COR-L47 (cell line): ENCODE measurements at regions not wholly inside any gene's neighbourhood (a gene's known extent, or its start where the extent isn't known, plus 50 kb on each side); places are given as distances from the start of the nearest gene placed in this dataset.
"Not testable (repeated sequence)": the region's sequence is repeated elsewhere in the genome, so short reads cannot be mapped to it uniquely, and the experiment has no call there.

ENCODE experiments used
- DNase-seq: peaks from one replicate; lab custom pipeline; 2025; lab: John Stamatoyannopoulos, UW

DNA sequence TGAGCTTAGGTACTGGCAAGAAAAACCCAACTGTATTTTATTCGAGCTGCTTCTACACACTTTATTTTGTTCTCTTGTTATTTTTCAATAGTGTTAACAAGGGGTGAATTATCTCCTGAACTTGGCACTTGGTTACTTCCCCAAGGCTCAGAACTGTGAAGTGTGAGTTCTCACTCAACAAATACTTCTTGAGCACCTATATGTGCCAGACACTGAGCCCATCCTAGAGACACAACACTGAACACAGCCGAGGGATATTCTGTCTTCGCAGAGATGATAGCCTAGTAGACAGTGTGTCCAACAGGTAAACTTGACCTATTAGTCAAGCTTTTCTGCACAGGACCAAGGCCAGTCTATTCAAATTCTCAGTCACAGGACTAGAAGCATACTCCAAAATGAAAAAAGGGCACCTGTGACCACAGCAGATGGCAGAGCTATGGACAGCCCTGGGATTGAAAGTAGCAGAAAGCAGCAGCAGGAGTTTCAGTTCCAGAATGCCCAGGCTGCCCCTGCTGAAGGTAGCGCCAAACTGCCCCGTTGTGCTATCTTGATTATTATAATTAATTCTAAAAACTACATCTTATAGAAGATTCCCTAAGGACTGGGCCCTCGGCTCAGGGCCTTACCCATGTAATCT is 77.8 kb upstream of the TAB2 start:
- DNase-seq, result no peak

DNA sequence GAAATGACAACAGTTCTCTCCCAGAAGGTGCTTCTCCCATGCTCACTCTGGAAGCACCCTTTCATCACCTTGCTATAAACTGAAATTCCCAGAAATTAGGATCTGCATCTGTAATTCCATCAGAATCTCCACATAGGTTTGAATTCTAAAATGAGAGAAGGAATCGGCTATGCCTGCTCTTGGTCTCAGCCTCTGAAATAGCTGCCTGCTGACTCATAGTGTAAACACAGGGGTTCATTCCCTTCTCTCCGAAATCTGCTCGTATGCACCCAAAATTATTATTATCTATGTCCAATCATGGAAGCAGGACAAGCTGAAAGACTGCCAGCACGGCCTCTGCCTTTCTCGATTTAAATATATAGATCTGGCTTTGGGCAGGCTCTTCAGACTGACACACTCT is 74.6 kb upstream of the TAB2 start:
- no peak for DNase-seq

GRCh38 chr6:149244105-149244504 is 73.4 kb upstream of the TAB2 start:
- DNase-seq, result no peak

- no peak for DNase-seq
These were observed 70.7 kb upstream of the TAB2 start for GRCh38 chr6:149246691-149247384.

DNA sequence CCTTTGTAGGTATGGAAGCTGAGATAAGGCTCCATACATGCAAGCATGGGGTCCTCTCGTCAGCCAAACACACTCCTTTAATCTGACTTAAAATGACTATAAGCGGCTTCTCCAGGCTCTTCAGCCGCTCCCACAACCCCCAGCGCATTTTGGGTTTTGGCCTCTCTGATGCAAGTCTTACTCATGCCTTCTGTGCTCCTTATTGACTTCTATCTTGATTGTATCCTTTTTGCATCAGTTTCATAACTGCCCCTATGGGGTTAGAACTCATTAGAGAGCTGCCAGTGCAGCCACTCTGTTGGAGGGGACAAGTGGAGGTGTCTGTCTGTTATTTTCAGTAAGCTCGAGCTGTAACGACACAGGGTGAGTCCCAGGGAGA is 70.1 kb upstream of the TAB2 start:
- no peak for DNase-seq

DNA sequence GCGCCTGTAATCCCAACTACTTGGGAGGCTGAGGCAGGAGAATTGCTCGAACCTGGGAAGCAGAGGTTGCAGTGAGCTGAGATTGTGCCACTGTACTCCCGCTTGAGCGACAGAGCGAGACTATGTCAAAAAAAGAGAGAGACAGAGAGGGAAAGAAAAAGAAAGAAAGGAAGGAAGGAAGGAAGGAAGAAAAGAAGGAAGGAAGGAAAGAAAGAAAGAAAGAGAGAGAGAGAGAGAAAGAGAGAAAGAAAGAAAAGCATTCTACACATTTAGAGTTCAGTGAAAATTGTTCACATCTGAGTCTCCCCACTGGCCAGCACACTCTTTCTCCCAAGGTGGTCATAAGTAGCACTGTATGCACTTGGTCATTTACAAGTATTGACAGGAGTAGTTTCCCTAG is 69.2 kb upstream of the TAB2 start:
- DNase-seq, result not testable (repeated sequence)

GRCh38 chr6:149248693-149249369 is 68.7 kb upstream of the TAB2 start:
- DNase-seq, result no peak

DNA sequence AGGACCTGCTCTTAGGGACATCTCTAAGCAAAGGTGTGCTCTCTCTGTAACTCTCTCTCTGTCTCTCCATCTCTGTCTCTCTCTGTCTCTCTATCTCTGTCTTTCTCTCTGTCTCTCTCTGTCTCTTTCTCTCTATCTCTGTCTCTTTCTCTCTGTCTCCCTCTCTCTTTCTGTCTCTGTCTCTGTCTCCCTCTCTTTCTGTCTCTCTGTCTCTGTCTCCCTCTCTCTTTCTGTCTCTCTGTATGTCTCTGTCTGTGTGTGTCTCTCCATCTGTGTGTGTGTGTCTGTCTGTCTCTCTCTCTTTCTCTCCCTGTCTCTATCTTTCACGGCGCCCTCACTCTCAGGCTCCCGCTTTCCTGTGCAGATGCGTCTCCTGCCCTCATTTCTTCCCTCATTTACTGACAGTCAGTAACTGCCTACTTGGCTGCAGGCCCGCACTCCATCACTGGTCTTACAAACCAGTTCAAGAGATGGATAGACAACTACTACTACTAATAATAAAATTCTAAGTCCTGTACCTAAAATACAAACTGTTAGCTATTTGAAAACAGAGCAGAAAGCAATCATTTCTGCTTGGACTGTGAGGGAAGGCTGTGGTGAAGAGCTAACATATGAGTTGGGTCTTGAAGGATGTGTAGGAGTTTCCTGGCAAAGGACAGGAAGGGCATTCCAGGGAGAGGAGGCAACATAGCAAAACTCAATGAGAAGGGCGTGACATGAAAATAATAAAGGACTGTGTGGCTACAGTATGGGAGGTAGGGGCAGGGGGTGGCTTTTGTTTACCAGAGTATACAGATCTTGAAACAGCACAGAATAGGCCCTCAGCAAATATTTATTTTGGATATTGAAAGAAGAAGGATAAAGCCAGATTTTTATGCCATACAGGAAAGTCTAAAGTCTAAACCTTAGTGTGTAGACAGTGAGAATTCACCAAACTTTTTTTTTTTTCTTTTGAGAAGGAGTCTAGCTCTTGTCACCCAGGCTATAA is 67.8 kb upstream of the TAB2 start:
- no peak for DNase-seq

GRCh38 chr6:149250951-149251350 is 66.6 kb upstream of the TAB2 start:
- DNase-seq, result no peak

DNA sequence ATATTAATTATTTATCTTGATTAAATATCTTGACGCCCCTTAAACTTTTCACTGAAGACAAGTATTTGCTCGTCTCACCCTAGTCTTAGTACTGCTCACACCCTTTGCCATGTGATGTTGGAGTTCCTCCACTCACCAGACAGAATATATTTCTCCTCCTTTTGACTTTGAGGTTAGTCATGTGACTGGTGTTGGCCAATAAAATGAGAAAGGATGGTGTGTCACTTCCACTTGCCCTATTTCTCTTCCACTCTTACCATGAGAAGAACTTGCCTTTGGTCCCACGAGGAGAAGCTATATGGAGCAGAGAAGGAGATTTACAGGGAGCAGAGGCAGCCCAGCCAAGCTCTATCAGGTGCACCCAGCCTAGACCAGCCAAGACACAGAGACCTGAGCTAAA is 64.9 kb upstream of the TAB2 start:
- no peak for DNase-seq

DNA sequence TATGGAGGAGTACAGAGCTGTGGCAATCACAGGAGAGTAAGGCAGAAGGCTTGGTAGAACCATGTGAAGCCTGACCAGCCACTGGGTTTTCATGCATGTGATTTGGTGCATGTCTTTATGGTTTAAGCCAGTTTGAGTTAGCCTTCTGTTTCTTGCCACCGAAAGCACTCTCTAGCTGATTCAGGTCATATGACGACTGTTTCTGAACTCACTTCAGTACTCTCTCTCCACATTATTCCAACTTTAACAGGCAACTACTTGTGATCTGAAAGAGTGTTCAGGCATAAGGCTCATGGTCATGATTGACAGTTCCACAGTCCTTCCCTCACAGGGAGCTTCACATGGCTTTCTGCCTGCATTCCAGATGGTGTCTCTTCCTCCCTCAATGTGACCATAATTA is 63.3 kb upstream of the TAB2 start:
- no peak for DNase-seq

- DNase-seq, result no peak
These were observed 57.8 kb upstream of the TAB2 start for GRCh38 chr6:149259753-149260152.

GRCh38 chr6:149260214-149260874 is 57.2 kb upstream of the TAB2 start:
- DNase-seq, result no peak

GRCh38 chr6:149261364-149262040 is 56.0 kb upstream of the TAB2 start:
- DNase-seq, result no peak

DNA sequence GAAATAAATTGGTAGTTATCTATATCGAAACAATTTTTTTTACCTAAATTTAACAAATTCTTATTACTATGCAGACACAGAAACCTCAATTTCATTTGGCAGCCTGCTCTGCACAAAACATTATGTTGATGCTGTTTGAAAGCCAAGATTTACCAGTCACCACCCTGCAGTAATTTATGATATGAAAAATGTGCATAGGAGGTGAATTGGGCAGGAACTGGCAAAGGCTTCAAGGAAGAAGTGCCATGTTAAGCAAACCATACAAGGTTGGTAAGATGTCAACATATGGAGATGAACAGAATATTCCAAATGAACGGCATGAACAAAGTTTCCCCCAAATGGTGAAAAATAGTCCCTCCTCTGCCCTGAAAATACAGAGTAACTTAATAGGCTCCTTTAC is 54.2 kb upstream of the TAB2 start:
- no peak for DNase-seq

GRCh38 chr6:149264629-149265028 is 52.9 kb upstream of the TAB2 start:
- DNase-seq, result no peak

GRCh38 chr6:149265945-149266344 is 51.6 kb upstream of the TAB2 start:
- no peak for DNase-seq

GRCh38 chr6:149266659-149267058 is 50.9 kb upstream of the TAB2 start:
- no peak for DNase-seq

- no peak for DNase-seq
These were observed 50.4 kb upstream of the TAB2 start for GRCh38 chr6:149267072-149267471.

- DNase-seq, result no peak
These were observed 49.9 kb upstream of the TAB2 start for GRCh38 chr6:149267513-149268043.
